ENCODE measurements at regions not wholly inside any gene's neighbourhood (a gene's known extent, or its start where the extent isn't known, plus 50 kb on each side); places are given as distances from the start of the nearest gene placed in this dataset.
"Not testable (repeated sequence)": the region's sequence is repeated elsewhere in the genome, so short reads cannot be mapped to it uniquely, and the experiment has no call there.

DNA sequence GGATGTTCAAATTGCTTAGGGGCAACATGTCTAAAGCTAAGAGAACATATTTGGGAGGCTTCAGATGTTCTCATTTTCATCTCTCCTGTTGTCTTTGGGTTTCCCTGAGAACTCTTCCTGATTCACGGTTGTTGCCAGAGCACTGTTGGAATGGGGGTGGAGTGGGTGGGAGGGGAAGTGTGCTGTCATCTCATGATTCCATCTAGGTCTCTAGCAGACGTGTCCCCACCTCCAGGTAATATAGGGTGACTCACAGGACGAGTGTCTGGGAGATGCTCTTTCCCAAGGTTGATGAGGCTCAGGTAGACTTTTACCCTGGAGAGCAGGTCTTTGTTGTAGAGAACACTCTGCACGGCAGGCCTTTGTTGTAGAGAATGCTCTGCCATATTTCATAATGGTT lies 636.9 kb downstream of the QKI start:
- DNase-seq: no peak

DNA sequence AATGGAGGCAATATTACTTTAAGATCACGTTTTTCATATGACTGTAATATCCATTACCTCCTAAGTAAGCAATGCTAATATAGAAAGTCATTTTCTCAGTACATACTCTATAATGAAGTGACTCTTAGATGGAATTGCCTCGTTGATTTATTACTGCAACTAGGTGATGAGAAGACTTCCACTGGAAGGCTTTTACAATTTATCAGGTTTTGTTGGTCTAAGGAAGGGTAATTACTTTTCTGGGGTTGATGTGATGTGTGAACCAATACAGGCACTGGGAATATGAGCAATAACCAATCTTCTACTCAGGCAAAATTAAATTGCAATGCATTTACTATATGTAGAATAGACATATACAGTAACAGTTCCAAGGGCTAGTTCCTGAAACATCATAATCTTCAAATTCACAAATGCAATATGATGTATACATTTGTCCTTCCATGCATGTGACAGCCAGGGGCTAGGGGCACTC lies 635.0 kb downstream of the QKI start:
- no peak for DNase-seq

DNA sequence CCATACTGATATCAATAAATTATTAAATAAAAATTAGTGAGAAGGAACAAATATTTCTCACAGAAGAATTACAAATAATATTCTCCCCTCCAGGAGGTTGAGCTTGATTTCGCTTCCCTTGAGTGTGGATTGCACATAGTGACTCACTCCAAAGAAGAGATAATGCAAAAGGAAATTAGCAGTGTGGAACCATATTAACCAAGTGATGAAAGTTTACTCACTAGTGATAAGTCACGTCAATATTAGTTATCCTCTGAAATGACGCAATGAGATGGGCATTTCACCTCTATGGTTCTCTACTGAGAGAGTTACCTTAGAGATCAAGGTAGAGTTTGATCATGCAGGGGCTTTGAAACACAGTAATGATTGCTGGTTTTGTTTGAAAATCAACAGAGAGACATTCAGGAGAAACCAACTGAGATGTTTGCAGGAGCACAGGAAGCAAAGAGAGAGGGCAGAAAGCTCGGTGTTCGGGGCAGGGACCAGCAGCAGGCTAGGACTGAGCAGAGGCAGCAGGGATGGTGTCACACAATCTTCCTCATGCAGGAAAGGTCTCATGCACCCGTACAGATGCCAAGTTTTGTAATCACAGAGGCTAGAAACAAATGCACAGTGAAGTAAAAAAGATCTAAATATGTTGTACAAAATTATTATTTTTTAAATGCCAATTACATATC lies 634.5 kb downstream of the QKI start:
- no peak for DNase-seq

DNA sequence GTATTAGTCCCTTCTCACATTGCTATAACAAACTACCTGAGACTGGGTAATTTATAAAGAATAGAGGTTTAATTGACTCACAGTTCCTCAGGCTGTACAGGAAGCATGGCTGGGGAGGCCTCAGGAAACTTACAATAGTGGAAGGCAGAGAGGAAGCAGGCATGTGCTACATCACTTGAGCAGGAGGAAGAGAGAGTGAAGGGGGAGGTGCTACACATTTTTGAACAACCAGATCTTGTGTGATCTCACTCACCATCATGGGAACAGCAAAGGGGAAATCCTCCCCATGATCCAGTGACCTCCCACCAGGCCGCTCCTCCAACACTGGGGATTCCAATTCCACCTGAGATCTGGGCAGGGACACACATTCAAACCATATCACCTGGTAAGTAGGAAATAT lies 630.6 kb downstream of the QKI start:
- DNase-seq: peak in 1 of 2 donors; percentile 0

DNA sequence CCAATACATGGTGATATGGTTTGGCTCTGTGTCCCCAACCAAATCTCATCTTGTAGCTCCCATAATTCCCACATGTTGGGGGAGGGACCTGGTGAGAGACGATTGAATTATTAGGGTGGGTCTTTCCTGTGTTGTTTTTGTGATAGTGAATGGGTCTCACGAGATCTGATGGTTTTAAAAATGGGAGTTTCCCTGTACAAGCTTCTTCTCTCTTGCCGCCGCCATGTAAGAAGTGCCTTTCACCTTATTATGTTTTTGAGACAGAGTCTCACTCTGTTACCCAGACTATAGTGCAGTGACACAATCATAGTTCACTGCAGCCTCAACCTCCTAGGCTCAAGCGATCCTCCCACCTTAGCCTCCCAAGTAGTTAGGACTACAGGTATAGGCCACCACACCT lies 629.1 kb downstream of the QKI start:
- not testable (repeated sequence) for DNase-seq

DNA sequence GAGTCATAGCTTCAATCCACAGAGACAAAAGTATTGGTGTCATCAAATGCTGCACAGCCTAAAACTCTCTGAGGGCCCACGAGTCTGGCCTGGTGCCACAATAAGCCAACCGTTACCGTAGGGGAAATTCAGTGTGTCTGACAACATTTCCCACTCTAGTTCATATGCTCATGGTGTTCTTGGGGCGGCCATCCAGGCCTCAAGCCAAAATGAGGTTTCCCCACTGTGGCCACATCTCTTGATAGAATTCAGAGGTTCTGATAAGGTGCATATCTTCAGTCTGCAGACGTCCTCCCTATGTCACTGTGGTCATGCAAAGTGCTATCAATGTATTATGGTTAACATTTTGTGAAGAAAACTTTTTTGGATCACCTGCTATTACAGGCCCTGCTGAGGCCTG lies 627.7 kb downstream of the QKI start:
- no peak for DNase-seq

DNA sequence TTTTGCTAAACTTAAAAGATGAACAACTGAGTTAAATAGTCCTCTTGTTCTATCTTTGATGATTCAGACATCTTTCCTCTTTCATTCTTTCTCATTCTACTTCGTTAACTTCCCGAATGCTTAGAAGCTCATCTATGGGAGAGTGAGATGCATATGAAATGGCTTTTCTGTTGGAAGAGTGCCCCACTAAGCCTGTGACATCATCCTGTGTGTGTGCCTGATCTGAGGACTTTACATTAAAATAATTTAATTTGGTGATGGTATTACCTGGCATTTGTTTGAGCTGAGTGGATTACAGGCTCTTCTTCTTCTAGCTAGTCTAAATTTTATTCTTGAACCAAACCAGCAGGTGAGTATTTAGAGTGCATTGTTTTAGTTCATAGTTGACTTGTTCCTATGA lies 626.5 kb downstream of the QKI start:
- DNase-seq: no peak

DNA sequence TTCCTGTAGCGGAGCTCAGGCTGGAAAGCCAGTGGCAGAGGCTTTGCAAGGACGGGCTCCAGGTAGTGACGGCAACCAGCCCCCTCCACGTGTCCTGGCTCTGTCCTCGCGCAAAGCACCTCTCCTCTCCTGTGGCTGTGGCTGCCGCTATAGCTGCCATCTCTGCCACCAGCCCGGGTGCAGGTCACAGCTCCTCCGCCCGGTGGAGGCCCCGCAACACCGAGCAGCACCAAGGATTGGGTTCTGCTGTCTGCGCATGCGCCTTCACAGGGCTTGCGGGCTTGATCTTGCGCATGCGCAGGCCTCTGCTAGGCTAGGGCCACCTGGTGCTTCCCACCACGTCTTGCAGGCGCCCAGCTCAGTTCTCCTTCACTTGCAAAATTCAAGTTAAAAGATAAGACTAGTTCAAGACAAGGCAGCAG lies 625.4 kb downstream of the QKI start:
- peak in 1 of 2 donors; percentile 20 for DNase-seq

DNA sequence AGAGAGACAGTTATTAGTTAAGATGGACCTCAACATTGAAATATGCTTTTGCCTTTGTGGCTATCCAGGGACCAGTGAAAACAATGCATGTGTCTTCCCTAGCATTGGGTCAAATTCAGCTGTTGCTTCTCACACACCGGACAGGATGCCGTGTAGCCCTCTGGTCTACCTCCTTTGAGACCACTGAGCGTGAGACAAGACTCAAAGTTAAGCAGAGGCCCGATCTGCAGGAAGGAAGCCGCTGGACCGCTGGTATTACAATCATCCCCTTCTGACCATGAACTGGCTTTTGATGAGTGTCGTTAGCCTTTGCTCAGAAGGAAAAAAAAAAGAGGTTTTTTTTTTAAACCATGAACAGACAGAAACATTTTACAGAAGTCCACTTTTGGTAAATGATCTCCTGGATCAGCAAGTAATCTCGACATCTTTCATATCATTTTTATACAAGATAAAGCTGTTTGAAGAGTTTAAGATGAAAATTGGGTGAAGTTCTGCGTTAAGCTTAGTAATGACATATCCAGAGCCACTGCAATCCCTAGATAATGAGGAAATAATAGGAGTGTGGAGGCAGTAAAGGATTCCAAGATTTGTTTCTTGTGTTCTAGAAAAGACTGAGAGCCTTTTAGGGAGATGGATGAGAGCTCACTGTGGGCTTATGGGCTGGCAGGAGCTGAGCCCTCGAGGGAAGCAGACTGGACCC lies 622.8 kb downstream of the QKI start:
- DNase-seq: no peak

DNA sequence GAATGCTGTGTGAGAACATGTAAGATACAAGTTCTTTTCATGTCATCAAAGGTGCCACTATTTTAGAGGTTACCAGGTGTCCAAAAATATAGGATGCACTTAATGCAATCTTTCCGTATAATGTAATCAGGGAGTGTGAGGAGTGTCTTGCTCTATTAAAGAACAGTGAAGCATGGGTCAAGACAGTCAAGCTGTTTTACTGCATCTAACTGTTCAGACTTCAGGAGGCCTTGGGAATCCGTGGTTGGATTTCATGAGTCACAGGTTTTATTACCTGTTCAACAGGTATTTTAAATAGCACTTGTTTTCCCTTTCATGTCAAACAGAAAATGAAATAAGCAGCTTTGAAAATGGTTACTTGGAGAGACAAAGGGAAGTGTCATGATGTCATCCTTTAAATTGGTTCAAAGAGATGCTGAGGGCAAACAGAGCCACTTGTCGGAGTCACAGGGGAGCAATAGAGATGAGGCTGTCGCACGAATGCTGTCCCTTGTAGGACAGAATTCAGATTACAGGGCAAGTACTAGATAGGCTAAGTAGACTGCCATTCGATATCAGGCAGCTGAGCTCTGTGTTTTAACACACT lies 621.5 kb downstream of the QKI start:
- DNase-seq: no peak

DNA sequence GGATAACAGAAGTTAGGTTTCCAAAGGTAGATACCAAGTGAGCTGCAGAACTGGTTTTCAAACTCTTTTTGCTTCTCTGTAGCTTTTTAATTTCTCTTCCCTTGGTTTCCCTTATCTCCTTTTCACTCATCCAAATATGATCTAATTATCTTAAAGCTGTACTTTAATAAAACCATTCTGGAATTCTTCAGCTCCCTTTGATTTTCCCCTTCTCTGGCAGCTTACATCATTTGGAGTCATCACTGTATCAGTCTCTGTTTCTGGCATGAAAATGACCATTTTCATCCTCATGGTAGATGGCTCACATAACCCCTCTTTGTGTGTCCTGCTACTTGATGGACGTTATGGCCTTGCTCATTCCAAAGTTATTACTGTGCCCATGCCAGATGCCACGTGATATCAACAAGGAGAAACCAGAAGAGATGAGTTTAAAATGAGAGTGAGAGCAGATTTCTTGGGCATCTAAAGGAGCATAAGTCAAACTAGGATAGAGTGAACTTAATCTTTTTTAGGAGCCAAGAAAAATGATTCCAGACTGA lies 620.2 kb downstream of the QKI start:
- no peak for DNase-seq

DNA sequence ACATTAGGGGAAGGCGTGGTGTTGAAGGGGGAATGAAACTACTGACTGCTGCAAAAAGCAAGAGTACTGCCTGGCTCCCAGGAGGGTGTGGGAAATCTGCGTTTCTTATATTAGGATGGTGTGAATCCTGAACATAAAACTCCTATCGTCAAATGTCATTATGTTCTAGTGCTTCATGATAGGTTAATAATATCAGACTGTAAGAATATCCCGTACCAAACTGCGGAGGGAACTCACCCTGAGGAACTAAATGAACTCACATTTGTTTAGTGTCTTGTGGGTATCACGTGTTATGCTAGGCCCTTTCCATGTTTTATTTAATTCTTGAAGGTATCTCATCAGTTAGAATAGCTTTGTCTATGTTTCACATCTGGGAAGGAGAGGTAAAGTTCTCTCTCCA lies 610.7 kb downstream of the QKI start:
- DNase-seq: no peak

DNA sequence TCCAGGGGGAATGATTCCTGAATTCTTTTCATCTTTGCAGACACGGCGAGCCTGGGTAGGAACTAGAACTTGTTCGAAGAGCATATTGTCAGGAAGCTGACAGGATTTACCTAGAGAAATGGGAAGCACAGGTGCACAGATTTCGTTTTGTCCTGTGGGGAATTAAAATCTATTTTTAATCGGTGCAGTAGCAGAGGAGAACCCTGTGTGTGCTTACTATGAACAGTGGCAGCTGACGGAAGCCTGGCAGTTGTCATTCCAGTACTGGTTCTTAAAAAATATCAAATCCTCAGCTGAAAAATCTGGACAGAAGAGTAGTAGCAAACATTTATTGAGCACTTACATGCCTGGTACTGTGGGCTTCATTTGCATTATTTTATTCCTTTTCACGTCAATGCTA lies 609.0 kb downstream of the QKI start:
- DNase-seq: no peak

DNA sequence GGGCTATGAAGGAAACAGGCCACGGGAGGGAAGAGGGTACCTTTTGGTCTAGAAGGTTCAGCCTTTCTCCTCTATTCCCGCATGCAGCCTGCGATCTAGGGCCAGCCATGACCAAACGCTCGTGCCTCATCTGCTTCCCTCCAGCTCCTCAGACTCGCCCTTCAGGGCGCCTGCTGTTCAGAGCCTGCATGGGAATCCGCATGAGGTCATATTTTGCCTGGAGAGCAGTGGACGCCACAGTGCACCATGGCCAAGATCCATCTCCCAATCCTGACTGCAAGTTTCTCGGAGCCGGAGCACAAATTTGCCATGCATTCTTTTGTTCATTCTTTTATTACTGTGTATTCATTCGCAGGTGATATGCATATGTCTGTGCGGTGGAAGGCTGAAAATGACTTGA lies 608.1 kb downstream of the QKI start:
- no peak for DNase-seq

DNA sequence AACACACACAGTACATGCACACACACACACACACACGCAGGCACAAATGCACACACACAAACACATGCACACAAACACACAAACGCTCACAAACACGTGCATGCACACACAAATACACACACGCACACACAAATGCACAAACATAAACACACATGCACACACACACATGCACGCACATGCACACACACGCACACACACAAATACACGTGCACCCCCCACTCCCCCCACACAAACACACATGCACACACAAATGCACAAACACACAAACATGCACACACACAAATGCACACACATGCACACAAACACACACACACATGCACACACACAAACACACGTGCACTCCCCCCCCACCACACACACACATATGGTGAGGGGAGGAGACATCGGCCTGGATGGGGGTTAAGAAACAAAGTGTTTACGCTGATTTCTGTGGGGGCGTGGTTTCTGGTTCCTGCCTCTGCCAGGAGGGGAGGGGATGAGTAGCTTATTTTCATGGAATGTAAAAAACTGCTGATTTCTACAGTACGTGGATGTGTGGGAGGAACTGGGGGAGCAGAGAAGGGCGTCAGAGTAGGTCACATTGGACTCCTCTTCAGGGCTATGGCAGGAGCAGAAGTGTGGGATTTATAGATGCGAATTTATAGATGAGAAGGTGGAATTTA lies 607.2 kb downstream of the QKI start:
- DNase-seq: no peak

DNA sequence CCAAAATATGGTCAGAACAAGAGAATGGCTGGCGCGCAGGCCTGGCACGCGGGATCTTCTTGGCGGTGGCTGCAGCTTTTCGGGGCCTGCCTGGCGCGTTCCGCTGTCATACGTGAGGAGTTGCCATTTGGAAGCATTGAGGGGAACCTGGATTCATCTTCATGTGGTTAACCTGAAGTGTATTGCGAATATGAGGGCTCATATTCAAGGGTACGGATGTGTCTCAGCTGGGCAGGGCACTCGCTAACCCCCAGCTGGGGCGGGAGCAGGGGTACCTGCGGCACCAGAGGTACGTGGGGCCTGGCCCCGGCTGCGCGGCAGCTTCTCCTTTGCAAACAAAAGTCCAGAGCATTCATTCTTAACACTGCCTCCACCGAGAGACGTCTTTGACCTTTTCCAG lies 605.6 kb downstream of the QKI start:
- no peak for DNase-seq

DNA sequence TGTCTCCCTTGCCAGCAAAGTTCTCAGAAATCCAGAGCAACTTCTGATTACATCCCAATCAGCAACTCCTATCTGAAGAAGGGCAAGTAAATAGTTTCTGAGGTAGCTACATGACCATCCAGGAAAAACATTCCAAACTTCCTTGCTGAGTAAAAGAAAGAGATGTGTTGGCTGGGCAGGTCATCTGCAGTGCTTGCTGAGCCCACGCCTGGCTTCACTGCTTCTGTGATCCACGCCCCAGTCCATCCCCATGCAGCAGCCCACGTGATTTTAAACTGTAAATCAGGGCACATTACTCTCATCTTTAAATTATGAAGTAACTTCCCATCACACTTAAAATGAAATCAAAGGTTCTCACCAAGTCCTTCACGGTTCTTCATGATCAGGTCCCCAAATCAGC lies 603.6 kb downstream of the QKI start:
- no peak for DNase-seq

DNA sequence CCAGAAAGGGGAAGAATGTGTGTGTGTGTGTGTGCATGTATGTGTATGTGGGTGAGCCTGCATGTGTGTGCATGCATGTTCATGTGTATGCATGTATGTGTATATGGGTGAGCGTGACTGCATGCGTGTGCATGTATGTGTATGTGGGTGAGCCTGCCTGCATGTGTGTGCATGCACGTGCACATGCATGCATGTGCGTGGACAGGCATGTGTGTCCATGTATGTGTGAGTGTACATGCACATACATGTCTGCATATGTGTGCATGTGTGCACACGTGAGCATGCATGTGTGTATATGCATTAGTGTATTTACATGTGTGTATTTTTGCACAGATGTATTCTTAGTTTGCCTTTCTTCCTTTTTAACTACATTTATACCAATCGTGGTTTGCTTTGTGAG lies 601.5 kb downstream of the QKI start:
- DNase-seq: no peak

DNA sequence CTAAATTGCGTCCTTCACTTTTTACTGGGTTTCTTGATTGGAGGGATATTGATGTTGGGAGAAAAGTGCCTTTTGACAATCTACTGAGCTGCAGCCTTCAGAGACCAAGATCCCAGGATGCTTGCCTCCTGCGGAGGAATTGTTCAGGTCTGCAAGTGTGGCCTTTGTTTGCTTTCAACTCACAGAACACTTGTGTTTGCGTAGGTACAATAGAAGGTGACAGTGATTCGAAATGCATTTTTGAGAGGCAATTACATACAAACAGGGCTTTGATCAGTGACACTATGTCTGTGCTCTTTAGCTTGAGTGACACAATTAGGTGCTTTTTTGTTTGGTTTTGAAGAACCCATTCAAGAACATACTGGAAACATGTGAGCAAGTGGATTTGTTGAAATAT lies 600.6 kb downstream of the QKI start:
- no peak for DNase-seq

DNA sequence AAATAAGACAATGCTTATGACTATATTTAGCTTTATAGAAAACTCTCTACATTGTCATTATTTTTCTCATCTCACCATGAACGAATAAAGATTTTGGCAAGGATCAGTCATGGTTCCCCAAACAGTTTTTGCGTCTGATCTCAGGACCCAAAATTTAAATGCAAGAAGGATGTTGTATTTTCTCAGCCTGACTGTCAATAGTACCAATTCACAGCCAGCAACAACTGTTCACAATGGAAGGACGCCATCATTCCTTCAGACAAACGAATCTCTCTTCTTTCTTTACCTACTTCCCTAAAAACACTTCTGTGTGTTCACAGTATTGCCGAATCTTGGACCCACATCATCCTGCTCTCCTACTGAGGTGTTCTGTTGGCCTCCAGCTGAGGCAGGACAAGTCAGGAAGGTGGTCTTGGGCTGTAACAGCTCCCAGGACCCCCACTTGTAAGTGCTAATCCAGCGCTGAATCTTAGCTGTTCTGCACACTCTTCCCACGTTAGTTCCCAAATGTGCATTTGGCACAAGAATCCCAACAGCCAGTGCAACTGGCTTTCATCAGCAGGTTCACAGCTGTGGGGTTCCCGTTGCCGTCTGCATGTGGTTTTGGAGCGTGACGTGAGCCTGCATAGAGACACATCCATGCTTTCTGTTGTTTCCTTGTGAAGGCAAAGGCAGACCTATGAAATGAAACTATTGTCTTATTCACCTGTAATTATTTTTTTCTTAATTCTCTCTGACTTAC lies 600.0 kb downstream of the QKI start:
- DNase-seq: no peak

DNA sequence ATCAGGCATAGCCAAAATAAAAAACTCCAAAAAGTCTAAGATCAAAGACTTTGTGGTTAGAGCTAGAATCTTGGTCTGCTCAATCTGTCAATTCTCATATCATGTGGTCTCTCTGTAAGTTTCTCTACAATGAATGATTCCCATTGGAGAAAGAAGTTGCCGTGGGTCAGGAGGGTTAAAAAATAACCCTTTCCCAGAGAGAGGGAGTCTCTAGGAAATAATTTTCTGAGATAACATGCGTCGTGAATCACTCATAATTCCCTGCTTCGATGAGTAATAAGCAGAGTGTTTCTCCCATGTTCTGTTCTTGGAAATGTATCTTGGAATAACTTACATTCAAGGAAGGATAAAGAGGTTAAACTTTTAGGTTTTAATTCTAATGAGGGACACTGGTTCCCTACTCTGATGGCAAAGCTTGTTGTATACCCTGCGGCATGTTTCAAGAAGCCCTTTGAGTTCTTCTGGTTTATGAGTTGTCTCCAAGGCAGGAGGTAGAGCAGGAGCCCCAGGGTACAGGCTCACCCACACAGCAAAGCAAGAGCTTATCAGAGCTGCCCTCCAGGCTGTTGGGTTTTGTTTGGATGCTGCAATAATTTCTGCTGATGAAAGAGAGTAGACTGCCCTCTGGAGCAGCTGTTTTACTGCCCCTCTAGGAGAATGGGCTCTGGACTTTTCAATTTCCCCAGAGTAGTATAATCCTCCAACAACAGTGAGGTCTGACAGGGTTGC lies 599.1 kb downstream of the QKI start:
- DNase-seq: no peak

DNA sequence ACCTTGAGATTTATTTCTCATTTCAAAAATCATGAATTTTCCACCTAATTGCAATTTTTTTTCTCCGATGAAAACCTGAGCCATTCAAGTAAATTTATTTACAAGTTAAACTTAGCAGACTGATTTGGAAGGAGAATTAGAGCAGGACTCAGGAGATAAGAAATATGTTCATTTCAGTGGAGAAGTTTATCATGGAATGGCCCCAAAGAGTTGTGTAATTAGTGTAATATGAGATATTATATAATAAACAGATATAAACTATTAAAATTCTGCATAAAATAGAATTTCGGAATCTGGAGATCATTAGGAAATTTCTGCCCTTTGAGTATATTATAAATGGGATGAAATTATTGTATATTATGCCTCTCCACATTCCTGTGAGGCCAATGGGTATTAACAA lies 596.8 kb downstream of the QKI start:
- no peak for DNase-seq
